Left colon (tissue), 2 donors: ENCODE measurements at regions not wholly inside any gene's neighbourhood (a gene's known extent, or its start where the extent isn't known, plus 50 kb on each side); places are given as distances from the start of the nearest gene placed in this dataset.
"Not testable (repeated sequence)": the region's sequence is repeated elsewhere in the genome, so short reads cannot be mapped to it uniquely, and the experiment has no call there.

Experiments
- ATAC-seq: fragments of 200-7000 bp; cut with Tn5 transposase; one replicate; pipeline ENCODE4 v1.9.1; 2020; ENCODE audit warnings: mild to moderate bottlenecking, moderate library complexity
- DNase-seq, 2 donors: peaks; one replicate each; pipeline ENCODE4 v3.0.0-alpha.2; 2020
- intact Hi-C, 2 donors: fragments of 100-400 bp; cut with DNase I in 1 of 2; cut with micrococcal nuclease in 1 of 2; formaldehyde crosslinking; loops; one replicate each; pipeline versions ENCODE4 v1.11.2 to v1.14.0; 2022; cut with DNase I, micrococcal nuclease
- donor health status: DM: no; HTN: no; CAD: no.
- donor health status: DM: yes; HTN: yes; CAD: no.

- DNase-seq (no peak), ATAC-seq (no peak)
- intact Hi-C loops = no loop called here
Measured at GRCh38 chr2:49702740-49703139, 548.4 kb upstream of the FSHR start.

GRCh38 chr2:49693961-49694360 is 539.6 kb upstream of the FSHR start:
- ATAC-seq (no peak), DNase-seq (no peak)
- intact Hi-C loops = no loop called here

GRCh38 chr2:49692022-49692421 is 537.7 kb upstream of the FSHR start:
- ATAC-seq, intact Hi-C loops, DNase-seq: not testable (repeated sequence)

GRCh38 chr2:49687918-49688317 is 533.6 kb upstream of the FSHR start:
- intact Hi-C loops = no loop called here
- no peak for DNase-seq
- no peak for ATAC-seq

- DNase-seq = no peak
- ATAC-seq = no peak
- intact Hi-C loops = no loop called here
Measured at GRCh38 chr2:49686897-49687442, 532.7 kb upstream of the FSHR start.

GRCh38 chr2:49686291-49686690 is 532.0 kb upstream of the FSHR start:
- no peak for DNase-seq
- intact Hi-C loops = no loop called here
- no peak for ATAC-seq

- no peak for DNase-seq
- no peak for ATAC-seq
- intact Hi-C loops = no loop called here
Measured at GRCh38 chr2:49677227-49677626, 522.9 kb upstream of the FSHR start.

- ATAC-seq (no peak), DNase-seq (no peak)
- intact Hi-C loops = no loop called here
Measured at GRCh38 chr2:49664827-49665226, 510.5 kb upstream of the FSHR start.

- intact Hi-C loops = no loop called here
- DNase-seq (no peak), ATAC-seq (no peak)
Measured at GRCh38 chr2:49661809-49662208, 507.5 kb upstream of the FSHR start.

- ATAC-seq (no peak), DNase-seq (no peak)
- intact Hi-C loops = no loop called here
Measured at GRCh38 chr2:49656853-49657252, 502.5 kb upstream of the FSHR start.

DNA sequence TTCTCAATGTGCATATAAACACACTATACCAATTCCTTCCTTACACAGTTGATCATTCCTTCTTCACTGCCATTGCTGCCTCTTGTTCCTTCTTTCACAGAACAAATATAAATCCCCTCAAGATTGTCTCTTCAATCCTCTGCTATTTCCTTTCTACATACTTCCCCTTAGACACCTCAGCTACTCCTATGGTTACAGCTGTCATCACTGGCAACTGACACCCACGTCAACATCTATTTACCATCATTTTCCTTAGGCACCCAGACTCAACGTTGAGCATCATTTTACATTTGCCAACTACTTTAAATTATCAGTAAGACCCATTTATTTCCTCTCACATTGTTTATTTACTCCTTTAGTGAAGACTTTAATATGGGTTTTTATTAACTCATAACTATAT is 488.8 kb upstream of the FSHR start:
- DNase-seq = no peak
- intact Hi-C loops = no loop called here
- ATAC-seq = no peak

DNA sequence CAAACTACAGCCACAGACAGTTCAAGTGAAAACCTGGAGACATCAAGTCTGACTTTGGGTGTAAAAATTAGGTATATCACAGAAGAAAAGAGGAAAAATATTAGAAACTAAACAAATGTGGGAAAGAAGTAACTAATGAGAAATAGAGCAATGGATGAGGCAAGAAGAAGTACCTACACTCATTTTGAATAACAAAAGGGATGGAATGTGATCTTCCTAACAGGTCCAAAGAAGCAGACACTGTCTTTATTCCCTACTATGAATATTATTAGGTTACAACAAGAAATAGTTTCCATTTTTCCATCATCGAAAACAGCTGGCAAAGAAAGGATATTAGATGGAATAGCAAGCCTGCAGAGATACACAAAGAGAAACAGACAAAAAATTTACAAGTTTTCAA is 486.3 kb upstream of the FSHR start:
- intact Hi-C loops = no loop called here
- DNase-seq = no peak
- ATAC-seq = no peak

DNA sequence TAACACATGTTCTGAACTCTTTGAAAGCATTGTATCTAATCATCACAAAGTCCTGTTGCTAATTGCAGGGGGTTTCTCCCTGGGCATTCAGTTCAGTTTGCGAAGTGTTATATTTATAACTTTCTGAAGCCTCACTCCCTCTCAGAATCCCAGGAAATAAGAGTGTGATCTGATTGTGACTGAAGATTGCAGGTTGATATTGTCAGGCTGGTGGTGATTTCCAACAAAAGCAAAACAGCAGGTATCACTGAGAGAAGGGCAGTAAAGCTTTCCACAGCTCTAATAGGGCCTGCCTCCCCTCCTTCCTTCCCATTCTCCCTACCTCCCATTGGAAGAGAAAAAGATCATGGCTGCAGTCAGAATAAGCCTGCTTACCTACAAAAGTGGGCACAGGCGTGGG is 466.7 kb upstream of the FSHR start:
- DNase-seq = no peak
- intact Hi-C loops = no loop called here
- ATAC-seq = no peak

- DNase-seq (no peak), ATAC-seq (no peak)
- intact Hi-C loops = no loop called here
Measured at GRCh38 chr2:49619804-49620203, 465.5 kb upstream of the FSHR start.

- DNase-seq = no peak
- intact Hi-C loops = no loop called here
- ATAC-seq = no peak
Measured at GRCh38 chr2:49618491-49618890, 464.2 kb upstream of the FSHR start.

GRCh38 chr2:49616800-49617199 is 462.5 kb upstream of the FSHR start:
- intact Hi-C loops = no loop called here
- ATAC-seq = no peak
- no peak for DNase-seq

GRCh38 chr2:49611796-49612195 is 457.5 kb upstream of the FSHR start:
- ATAC-seq, intact Hi-C loops, DNase-seq: not testable (repeated sequence)

GRCh38 chr2:49600524-49600923 is 446.2 kb upstream of the FSHR start:
- DNase-seq (no peak), ATAC-seq (no peak)
- intact Hi-C loops = no loop called here

DNA sequence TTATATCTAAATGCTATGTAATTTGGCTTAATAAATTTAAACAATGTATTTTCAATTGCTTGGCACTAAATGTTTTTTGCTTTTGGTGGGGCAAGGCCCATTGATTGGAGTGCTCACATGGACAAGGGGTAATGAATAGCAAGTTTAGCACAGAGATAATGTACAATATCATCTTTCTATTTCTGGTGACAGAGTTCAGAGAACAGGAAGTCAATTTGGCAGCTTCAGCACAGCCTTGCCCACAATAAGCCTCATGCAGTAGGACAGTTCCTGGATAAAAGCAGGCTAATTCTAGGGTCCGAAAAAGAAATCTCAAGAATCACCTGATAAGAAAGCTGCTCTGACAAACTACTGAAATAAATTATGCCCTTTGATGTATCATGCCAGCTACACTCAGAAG is 443.9 kb upstream of the FSHR start:
- intact Hi-C loops = no loop called here
- DNase-seq (no peak), ATAC-seq (no peak)

DNA sequence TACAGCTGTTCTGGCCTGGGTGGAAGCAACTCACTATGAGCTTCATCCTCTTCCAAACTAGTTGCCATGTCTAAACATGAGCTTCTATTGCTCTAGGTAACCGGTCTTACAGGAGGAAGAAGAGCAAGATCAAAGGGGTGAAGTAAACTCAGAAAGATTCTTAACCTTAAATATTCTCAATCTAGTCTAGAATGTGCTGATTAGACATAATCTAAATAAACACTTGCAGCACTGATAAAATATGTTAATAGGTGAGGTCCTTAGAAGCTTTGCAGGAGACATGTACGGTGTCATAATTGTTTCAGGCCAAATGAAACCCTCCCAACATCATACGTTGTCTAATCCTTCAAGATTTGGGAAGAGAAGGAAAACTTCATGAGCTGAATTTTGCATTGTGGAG is 431.6 kb upstream of the FSHR start:
- intact Hi-C loops = no loop called here
- DNase-seq (no peak), ATAC-seq (no peak)

GRCh38 chr2:49582946-49583345 is 428.6 kb upstream of the FSHR start:
- ATAC-seq = no peak
- DNase-seq = no peak
- intact Hi-C loops = no loop called here

DNA sequence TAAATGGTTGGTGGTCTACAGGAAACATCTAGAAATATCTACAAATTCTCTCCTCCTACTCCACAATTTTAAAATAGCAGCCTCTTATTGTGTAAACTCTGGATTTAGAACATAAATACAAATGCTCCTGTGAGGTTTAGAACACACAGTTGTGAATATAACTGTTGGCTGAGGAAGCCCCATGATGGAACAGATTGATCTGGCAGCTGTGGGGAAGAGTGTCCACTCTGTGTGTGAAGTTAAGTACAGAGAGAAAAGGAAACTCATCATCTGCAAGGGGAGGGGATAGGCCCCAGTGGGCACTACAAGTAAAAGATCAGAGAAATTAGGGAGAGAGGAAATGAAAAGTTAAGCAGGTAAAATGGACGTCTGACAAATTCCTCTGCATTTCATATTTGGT is 422.7 kb upstream of the FSHR start:
- ATAC-seq = no peak
- intact Hi-C loops = no loop called here
- no peak for DNase-seq
